Endothelial cell of umbilical vein (primary cell): ENCODE measurements at regions not wholly inside any gene's neighbourhood (a gene's known extent, or its start where the extent isn't known, plus 50 kb on each side); places are given as distances from the start of the nearest gene placed in this dataset.

Source experiments
- BruUV-seq: library from RNA; stranded (reverse); fragments of 400-500 nt; replicated peaks from 2 replicates; lab custom pipeline; 2021; lab: Mats Ljungman, UMichigan
- CTCF ChIA-PET: fragments of 300-600, 350-600 bp; sonication (Branson Sonifier 250); formaldehyde crosslinking; loops from one replicate; lab custom pipeline; 2021; ENCODE audit warnings: antibody characterized with exemption, inconsistent platforms; lab: Charles Lee
- POLR2A ChIA-PET: fragments of 300-600, 350-600 bp; sonication (Branson Sonifier 250); formaldehyde crosslinking; loops from one replicate; lab custom pipeline; 2021; ENCODE audit warnings: antibody characterized with exemption, inconsistent platforms; lab: Charles Lee
- DNase-seq: peaks from one replicate; pipeline ENCODE4 v3.0.0-alpha.2; 2011; ENCODE audit warnings: low read depth, low spot score
- FAIRE-seq: peaks from 2 replicates; lab custom pipeline; 2011; peaks lifted over from hg19 to GRCh38; lab: Jason Lieb, UNC
- H2AFZ ChIP-seq: 2 replicates; pipeline ENCODE4 v1.6.0; 2012; ENCODE audit warnings: low read depth, low read length, control low read depth, inconsistent platforms
- H3K27ac ChIP-seq: 2 replicates; pipeline ENCODE4 v1.5.1; 2011; ENCODE audit warnings: low read depth, mild to moderate bottlenecking, control low read depth, low read length, moderate library complexity; ENCODE audit not compliant: insufficient read depth
- H3K27me3 ChIP-seq, 2 experiments: 2 replicates each; pipeline versions ENCODE4 v1.6.0 to v1.6.1; 2011; ENCODE audit warnings: low read length in 2 of 2, mixed read lengths in 1 of 2; ENCODE audit not compliant: control insufficient read depth in 2 of 2, insufficient read depth in 2 of 2
- H3K36me3 ChIP-seq, 2 experiments: 2 replicates in 1 of 2; 3 replicates in 1 of 2; pipeline ENCODE4 v1.5.1; 2011; ENCODE audit warnings: low read length in 2 of 2, mild to moderate bottlenecking in 1 of 2, moderate library complexity in 1 of 2; ENCODE audit not compliant: control insufficient read depth in 2 of 2, insufficient read depth in 2 of 2; ENCODE audit errors: extremely low read depth in 1 of 2
- H3K4me1 ChIP-seq: 3 replicates; pipeline ENCODE4 v1.5.1; 2011; ENCODE audit warnings: mild to moderate bottlenecking, low read length; ENCODE audit not compliant: control insufficient read depth, insufficient read depth; ENCODE audit errors: extremely low read depth
- H3K4me2 ChIP-seq: 2 replicates; pipeline ENCODE4 v1.6.1; 2011; ENCODE audit warnings: low read length, control low read depth, mixed read lengths; ENCODE audit not compliant: insufficient read depth
- H3K4me3 ChIP-seq, 3 experiments: fragments of 200-600 bp in 1 of 3; sonication (generic), shearing (Covaris generic) in 1 of 3; replicated peaks in 1 of 3; 2 replicates each; pipeline ENCODE4 v1.5.1; 2011 to 2016; ENCODE audit warnings: control low read depth in 3 of 3, low read length in 3 of 3, mild to moderate bottlenecking in 2 of 3, inconsistent platforms in 1 of 3, low read depth in 1 of 3, moderate library complexity in 1 of 3; ENCODE audit not compliant: insufficient read depth in 1 of 3
- H3K79me2 ChIP-seq: 2 replicates; pipeline ENCODE4 v1.6.0; 2012; ENCODE audit warnings: low read length, inconsistent platforms; ENCODE audit not compliant: control insufficient read depth, insufficient read depth
- H3K9ac ChIP-seq: replicated peaks from 2 replicates; pipeline ENCODE3; 2011; ENCODE audit warnings: low read length, control low read depth; ENCODE audit not compliant: insufficient read depth; ENCODE audit errors: extremely low read depth
- H3K9me1 ChIP-seq: replicated peaks from 3 replicates; pipeline ENCODE4 v1.6.0; 2011; ENCODE audit warnings: mild to moderate bottlenecking, low read length; ENCODE audit not compliant: control insufficient read depth, insufficient read depth; ENCODE audit errors: extremely low read depth
- H3K9me3 ChIP-seq: replicated peaks from 2 replicates; pipeline ENCODE4 v1.5.1; 2012; ENCODE audit warnings: low read length, inconsistent platforms; ENCODE audit not compliant: control insufficient read depth, insufficient read depth
- H4K20me1 ChIP-seq: replicated peaks from 2 replicates; pipeline ENCODE3; 2011; ENCODE audit warnings: mild to moderate bottlenecking, low read length; ENCODE audit not compliant: control insufficient read depth, insufficient read depth; ENCODE audit errors: extremely low read depth
- EZH2 ChIP-seq: IDR thresholded peaks from 2 replicates; pipeline ENCODE4 v1.6.1; 2012; ENCODE audit warnings: borderline replicate concordance, low read depth, mild to moderate bottlenecking, moderate library complexity, low read length, inconsistent platforms; ENCODE audit not compliant: severe bottlenecking
- FOS ChIP-seq: IDR thresholded peaks from 2 replicates; pipeline ENCODE4 v1.6.1; 2011; ENCODE audit warnings: mild to moderate bottlenecking, low read length, moderate library complexity, borderline replicate concordance; ENCODE audit not compliant: insufficient read depth
- GATA2 ChIP-seq: IDR thresholded peaks from 2 replicates; pipeline ENCODE4 v1.7.0; 2011; ENCODE audit warnings: low read depth, mild to moderate bottlenecking, moderate library complexity, mixed read lengths, low read length; ENCODE audit not compliant: insufficient read length, insufficient read depth
- JUN ChIP-seq: IDR thresholded peaks from 2 replicates; pipeline ENCODE4 v1.6.1; 2011; ENCODE audit warnings: borderline replicate concordance, low read depth; ENCODE audit not compliant: insufficient read length, insufficient read depth
- MYC ChIP-seq: IDR thresholded peaks from one replicate; pipeline ENCODE4 v1.6.1; 2011; ENCODE audit warnings: mild to moderate bottlenecking, low read depth, low read length
- POLR2A ChIP-seq: IDR thresholded peaks from 2 replicates; pipeline ENCODE4 v1.6.1; 2012; ENCODE audit warnings: low read depth, mild to moderate bottlenecking, control low read depth, low read length
- POLR2AphosphoS5 ChIP-seq: IDR thresholded peaks from 2 replicates; pipeline ENCODE4 v1.6.1; 2012; ENCODE audit warnings: low read depth, mild to moderate bottlenecking, control low read depth, low read length, moderate library complexity; ENCODE audit not compliant: insufficient read depth
- dilution Hi-C: fragments of 300-500 bp; cut with MboI; formaldehyde crosslinking; loops from one replicate; pipeline ENCODE4 v1.15.0; 2019; ENCODE audit warnings: low sequenced_read_pairs; ENCODE audit not compliant: extremely low pct_ligation_motif_present
- intact Hi-C: fragments of 100-400 bp; cut with micrococcal nuclease; formaldehyde crosslinking; loops from one replicate; pipeline ENCODE4 v1.10.0; 2022
- TF ChIP-seq, protein P1 (sequence below): IDR thresholded peaks from 2 replicates; pipeline ENCODE4 v1.6.1; 2011; ENCODE audit not compliant: insufficient read depth, insufficient read length
- TF ChIP-seq, protein P2 (sequence below), 2 donors: IDR thresholded peaks; 1 replicate in 1 of 2; 2 replicates in 1 of 2; pipeline ENCODE4 v1.5.1; 2011; ENCODE audit warnings: low read length in 2 of 2, mild to moderate bottlenecking in 2 of 2, moderate library complexity in 2 of 2, control low read depth in 1 of 2, inconsistent platforms in 1 of 2, low read depth in 1 of 2; ENCODE audit not compliant: insufficient read depth in 1 of 2; ENCODE audit errors: extremely low read depth in 1 of 2

DNA sequence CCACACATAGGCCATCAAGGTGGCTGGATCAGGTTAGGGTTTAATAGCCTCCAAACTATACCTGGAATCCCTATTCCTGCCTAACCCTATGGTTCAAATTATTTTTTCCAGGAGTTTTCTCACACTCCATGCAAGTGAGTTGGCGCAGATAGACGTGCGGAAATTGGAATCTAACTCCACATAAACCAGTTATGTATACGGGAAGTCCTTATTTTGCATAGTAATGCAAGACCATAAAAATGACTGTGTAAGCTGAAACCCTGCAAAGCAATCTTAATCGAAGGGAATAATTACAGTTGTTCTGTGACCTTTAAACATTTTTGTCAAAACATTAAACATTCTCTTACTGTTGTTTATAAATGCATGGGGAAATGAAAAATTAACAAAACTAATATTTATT is 200.1 kb upstream of the SIX2 start:
- H3K4me3 ChIP-seq = no peak overlapping the region
- no peak overlapping the region for H3K9ac ChIP-seq
- dilution Hi-C loops (no loop called here), intact Hi-C loops (no loop called here)
- no peaks in the 10 kb centered on the region for H3K9me1 ChIP-seq
- H2AFZ ChIP-seq = no peak overlapping the region
- POLR2A ChIA-PET = no interaction called here
- no peaks in the 10 kb centered on the region for H4K20me1 ChIP-seq
- H3K27ac ChIP-seq = no peak overlapping the region
- DNase-seq (no peak), FAIRE-seq (no peak)
- H3K79me2 ChIP-seq = no peaks in the 10 kb centered on the region
- H3K27me3 ChIP-seq = no peaks in the 10 kb centered on the region
- no peak for TF ChIP-seq MYC
- no peak for TF ChIP-seq FOS
- TF ChIP-seq EZH2 = no peak
- TF ChIP-seq, protein P1, sequence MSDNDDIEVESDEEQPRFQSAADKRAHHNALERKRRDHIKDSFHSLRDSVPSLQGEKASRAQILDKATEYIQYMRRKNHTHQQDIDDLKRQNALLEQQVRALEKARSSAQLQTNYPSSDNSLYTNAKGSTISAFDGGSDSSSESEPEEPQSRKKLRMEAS = no peak
- no peak for TF ChIP-seq GATA2
- TF ChIP-seq, protein P2, sequence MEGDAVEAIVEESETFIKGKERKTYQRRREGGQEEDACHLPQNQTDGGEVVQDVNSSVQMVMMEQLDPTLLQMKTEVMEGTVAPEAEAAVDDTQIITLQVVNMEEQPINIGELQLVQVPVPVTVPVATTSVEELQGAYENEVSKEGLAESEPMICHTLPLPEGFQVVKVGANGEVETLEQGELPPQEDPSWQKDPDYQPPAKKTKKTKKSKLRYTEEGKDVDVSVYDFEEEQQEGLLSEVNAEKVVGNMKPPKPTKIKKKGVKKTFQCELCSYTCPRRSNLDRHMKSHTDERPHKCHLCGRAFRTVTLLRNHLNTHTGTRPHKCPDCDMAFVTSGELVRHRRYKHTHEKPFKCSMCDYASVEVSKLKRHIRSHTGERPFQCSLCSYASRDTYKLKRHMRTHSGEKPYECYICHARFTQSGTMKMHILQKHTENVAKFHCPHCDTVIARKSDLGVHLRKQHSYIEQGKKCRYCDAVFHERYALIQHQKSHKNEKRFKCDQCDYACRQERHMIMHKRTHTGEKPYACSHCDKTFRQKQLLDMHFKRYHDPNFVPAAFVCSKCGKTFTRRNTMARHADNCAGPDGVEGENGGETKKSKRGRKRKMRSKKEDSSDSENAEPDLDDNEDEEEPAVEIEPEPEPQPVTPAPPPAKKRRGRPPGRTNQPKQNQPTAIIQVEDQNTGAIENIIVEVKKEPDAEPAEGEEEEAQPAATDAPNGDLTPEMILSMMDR (IDR thresholded peaks at IDR 0.05; ENCODE audit: extremely low read depth in 1 of 2, insufficient read depth in 1 of 2, low read depth in 1 of 2, low read length in 2 of 2) = no peak
- no peak for TF ChIP-seq POLR2A
- no peak for TF ChIP-seq POLR2AphosphoS5
- no peak for TF ChIP-seq JUN
- BruUV-seq = no TSS peak
- H3K9me3 ChIP-seq = no peaks in the 10 kb centered on the region
- H3K4me2 ChIP-seq = no peak overlapping the region
- H3K36me3 ChIP-seq = no peaks in the 10 kb centered on the region
- H3K4me1 ChIP-seq = no peaks in the 10 kb centered on the region
- CTCF ChIA-PET = no interaction called here
